Nucleus accumbens (tissue), 56 donors: ENCODE measurements at regions not wholly inside any gene's neighbourhood (a gene's known extent, or its start where the extent isn't known, plus 50 kb on each side); places are given as distances from the start of the nearest gene placed in this dataset.

Experiments used
- DNase-seq, 56 donors: peaks; one replicate each; lab custom pipeline; 2025; lab: John Stamatoyannopoulos, UW

- no peak for DNase-seq
These were observed 149.4 kb downstream of the MACROH2A1 start for GRCh38 chr5:135249658-135250057.

- DNase-seq, result no peak
These were observed 150.2 kb downstream of the MACROH2A1 start for GRCh38 chr5:135248801-135249231.

GRCh38 chr5:135246923-135247795, 151.9 kb downstream of the MACROH2A1 start:
- DNase-seq, result peak in 22 of 56 donors; percentile 16 to 74 (median 38)

GRCh38 chr5:135246605-135246922, 152.5 kb downstream of the MACROH2A1 start:
- peak in 1 of 56 donors; percentile 47 for DNase-seq

GRCh38 chr5:135245521-135246499, 153.2 kb downstream of the MACROH2A1 start:
- DNase-seq, result peak in 10 of 56 donors; percentile 10 to 36 (median 28)

- no peak for DNase-seq
These were observed 154.4 kb downstream of the MACROH2A1 start for GRCh38 chr5:135244620-135245021.

- DNase-seq, result no peak
These were observed 155.3 kb downstream of the MACROH2A1 start for GRCh38 chr5:135243556-135244285.

GRCh38 chr5:135242866-135243555, 156.0 kb downstream of the MACROH2A1 start:
- DNase-seq, result peak in 15 of 56 donors; percentile 7 to 45 (median 15)

- no peak for DNase-seq
These were observed 156.8 kb downstream of the MACROH2A1 start for GRCh38 chr5:135242021-135242865.

GRCh38 chr5:135241536-135241935, 157.5 kb downstream of the MACROH2A1 start:
- DNase-seq, result no peak

GRCh38 chr5:135240781-135241360, 158.2 kb downstream of the MACROH2A1 start:
- no peak for DNase-seq

- no peak for DNase-seq
These were observed 158.8 kb downstream of the MACROH2A1 start for GRCh38 chr5:135240283-135240633.

GRCh38 chr5:135239453-135240282, 159.4 kb downstream of the MACROH2A1 start:
- DNase-seq, result no peak

GRCh38 chr5:135238622-135239452, 160.2 kb downstream of the MACROH2A1 start:
- DNase-seq, result no peak

GRCh38 chr5:135237748-135238103, 161.3 kb downstream of the MACROH2A1 start:
- no peak for DNase-seq

GRCh38 chr5:135236908-135237747, 161.9 kb downstream of the MACROH2A1 start:
- no peak for DNase-seq
